ENCODE measurements at regions not wholly inside any gene's neighbourhood (a gene's known extent, or its start where the extent isn't known, plus 50 kb on each side); places are given as distances from the start of the nearest gene placed in this dataset.

DNA sequence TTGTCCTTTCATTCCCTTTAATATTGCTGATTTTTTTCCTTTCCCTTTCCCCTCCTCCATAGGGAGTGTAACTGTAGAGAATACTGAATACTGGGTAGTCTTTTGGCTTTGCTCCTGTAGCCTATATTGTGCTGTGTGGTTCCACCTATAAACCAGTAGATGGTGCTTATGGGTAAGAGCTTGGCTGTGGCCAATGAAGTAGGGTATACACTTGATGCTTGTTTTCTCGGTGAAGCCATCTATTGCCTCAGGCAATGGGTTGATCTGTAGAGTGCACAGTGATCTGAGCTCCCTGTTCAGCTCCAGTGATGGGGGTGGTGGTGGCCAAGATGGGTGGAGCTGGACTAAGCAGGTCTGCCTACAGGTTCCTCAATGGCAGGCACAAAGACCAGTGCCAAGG, 203.3 kb upstream of the IMPG1 start:
- ATAC-seq (ENCODE audit: low read depth) (no peak), DNase-seq (ENCODE audit: low spot score) (no peak)
- Histone ChIP-seq H3K4me3 (ENCODE audit: severe bottlenecking) (no peak overlapping the region), H3K36me3 (ENCODE audit: low read depth) (no peaks in the 10 kb centered on the region), H3K27me3 (ENCODE audit: insufficient read depth, poor library complexity, severe bottlenecking) (no peaks in the 10 kb centered on the region), H3K27ac (ENCODE audit: poor library complexity, severe bottlenecking) (no peak overlapping the region), H3K9me3 (ENCODE audit: severe bottlenecking) (no peaks in the 10 kb centered on the region), H3K4me1 (ENCODE audit: insufficient read depth, poor library complexity, severe bottlenecking) (no peaks in the 10 kb centered on the region)
- TF ChIP-seq, protein P1, sequence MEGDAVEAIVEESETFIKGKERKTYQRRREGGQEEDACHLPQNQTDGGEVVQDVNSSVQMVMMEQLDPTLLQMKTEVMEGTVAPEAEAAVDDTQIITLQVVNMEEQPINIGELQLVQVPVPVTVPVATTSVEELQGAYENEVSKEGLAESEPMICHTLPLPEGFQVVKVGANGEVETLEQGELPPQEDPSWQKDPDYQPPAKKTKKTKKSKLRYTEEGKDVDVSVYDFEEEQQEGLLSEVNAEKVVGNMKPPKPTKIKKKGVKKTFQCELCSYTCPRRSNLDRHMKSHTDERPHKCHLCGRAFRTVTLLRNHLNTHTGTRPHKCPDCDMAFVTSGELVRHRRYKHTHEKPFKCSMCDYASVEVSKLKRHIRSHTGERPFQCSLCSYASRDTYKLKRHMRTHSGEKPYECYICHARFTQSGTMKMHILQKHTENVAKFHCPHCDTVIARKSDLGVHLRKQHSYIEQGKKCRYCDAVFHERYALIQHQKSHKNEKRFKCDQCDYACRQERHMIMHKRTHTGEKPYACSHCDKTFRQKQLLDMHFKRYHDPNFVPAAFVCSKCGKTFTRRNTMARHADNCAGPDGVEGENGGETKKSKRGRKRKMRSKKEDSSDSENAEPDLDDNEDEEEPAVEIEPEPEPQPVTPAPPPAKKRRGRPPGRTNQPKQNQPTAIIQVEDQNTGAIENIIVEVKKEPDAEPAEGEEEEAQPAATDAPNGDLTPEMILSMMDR (IDR thresholded peaks at IDR 0.05; ENCODE audit: poor library complexity, severe bottlenecking), result no peak

DNA sequence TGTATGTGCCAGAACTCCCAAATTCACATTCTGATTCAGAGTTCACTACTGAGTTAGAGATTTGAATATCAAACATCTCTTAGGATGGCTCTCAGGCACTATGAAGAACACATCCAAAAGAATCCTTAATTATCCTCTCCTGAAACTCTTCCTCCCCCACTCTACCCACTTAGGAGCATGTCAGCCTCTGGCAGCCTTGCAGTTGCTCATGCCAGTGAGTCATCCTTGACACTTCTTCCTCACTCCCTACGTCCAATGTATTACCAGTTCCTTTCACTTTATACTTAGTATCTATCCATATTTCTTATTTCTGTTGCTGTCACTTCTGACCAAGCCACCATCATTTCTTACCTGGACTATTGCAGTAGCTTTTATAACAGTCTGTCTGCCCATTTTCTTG, 192.0 kb upstream of the IMPG1 start:
- TF ChIP-seq, protein P1 (IDR thresholded peaks at IDR 0.05; ENCODE audit: poor library complexity, severe bottlenecking), result no peak
- H3K9me3 ChIP-seq (ENCODE audit: severe bottlenecking), result no peaks in the 10 kb centered on the region
- no peaks in the 10 kb centered on the region for H3K4me1 ChIP-seq (ENCODE audit: insufficient read depth, poor library complexity, severe bottlenecking)
- no peaks in the 10 kb centered on the region for H3K27me3 ChIP-seq (ENCODE audit: insufficient read depth, poor library complexity, severe bottlenecking)
- no peak overlapping the region for H3K27ac ChIP-seq (ENCODE audit: poor library complexity, severe bottlenecking)
- no peak overlapping the region for H3K4me3 ChIP-seq (ENCODE audit: severe bottlenecking)
- no peaks in the 10 kb centered on the region for H3K36me3 ChIP-seq (ENCODE audit: low read depth)
- ATAC-seq (ENCODE audit: low read depth), result no peak
- DNase-seq (ENCODE audit: low spot score), result no peak

DNA sequence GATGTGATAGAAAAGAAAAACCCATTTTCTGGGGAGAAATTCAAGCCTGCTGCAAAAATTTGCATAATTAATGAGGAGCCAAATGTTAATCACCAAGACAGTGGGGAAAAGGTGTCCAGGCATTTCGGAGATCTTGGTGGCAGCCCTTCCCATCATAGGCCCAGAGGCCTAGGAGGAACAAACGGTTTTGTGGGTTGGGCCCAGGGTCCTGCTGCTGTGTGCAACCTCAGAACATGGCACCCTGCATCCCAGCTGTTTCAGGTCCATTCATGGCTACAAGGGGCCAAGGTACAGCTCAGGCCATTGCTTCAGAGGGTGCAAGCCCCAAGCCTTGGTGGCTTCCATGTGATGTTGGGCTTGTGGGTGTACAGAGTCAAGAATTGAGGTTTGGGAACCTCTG, 189.8 kb upstream of the IMPG1 start:
- H3K4me1 ChIP-seq (ENCODE audit: insufficient read depth, poor library complexity, severe bottlenecking), result no peaks in the 10 kb centered on the region
- DNase-seq (ENCODE audit: low spot score) (no peak), ATAC-seq (ENCODE audit: low read depth) (no peak)
- no peaks in the 10 kb centered on the region for H3K27me3 ChIP-seq (ENCODE audit: insufficient read depth, poor library complexity, severe bottlenecking)
- no peaks in the 10 kb centered on the region for H3K9me3 ChIP-seq (ENCODE audit: severe bottlenecking)
- H3K27ac ChIP-seq (ENCODE audit: poor library complexity, severe bottlenecking), result no peak overlapping the region
- TF ChIP-seq, protein P1 (IDR thresholded peaks at IDR 0.05; ENCODE audit: poor library complexity, severe bottlenecking), result no peak
- H3K4me3 ChIP-seq (ENCODE audit: severe bottlenecking), result no peak overlapping the region
- H3K36me3 ChIP-seq (ENCODE audit: low read depth), result no peaks in the 10 kb centered on the region

DNA sequence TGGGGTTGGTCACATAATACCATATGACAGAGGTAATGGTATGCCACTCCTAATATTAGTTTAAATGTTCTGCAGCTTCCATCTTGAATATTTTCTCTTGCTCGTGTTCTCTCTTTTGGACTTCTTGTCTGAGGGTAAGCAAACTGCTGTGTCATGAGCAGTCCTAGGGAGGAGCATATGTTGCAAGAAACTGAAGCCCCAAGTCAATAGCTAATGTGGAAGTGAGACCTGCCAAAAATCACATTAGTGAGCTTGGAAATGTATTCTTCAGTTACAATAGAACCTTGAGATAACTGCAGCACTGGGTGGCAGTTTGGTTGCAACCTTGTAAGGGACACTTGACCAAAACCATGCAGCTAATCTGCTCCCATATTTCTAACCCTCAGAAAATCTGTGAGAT, 178.2 kb upstream of the IMPG1 start:
- no peaks in the 10 kb centered on the region for H3K9me3 ChIP-seq (ENCODE audit: severe bottlenecking)
- H3K27me3 ChIP-seq (ENCODE audit: insufficient read depth, poor library complexity, severe bottlenecking), result peaks cover 10% of the 10 kb centered on the region
- DNase-seq (ENCODE audit: low spot score) (no peak), ATAC-seq (ENCODE audit: low read depth) (no peak)
- H3K36me3 ChIP-seq (ENCODE audit: low read depth), result no peaks in the 10 kb centered on the region
- no peaks in the 10 kb centered on the region for H3K4me1 ChIP-seq (ENCODE audit: insufficient read depth, poor library complexity, severe bottlenecking)
- H3K27ac ChIP-seq (ENCODE audit: poor library complexity, severe bottlenecking), result no peak overlapping the region
- H3K4me3 ChIP-seq (ENCODE audit: severe bottlenecking), result no peak overlapping the region
- TF ChIP-seq, protein P1 (IDR thresholded peaks at IDR 0.05; ENCODE audit: poor library complexity, severe bottlenecking), result no peak

DNA sequence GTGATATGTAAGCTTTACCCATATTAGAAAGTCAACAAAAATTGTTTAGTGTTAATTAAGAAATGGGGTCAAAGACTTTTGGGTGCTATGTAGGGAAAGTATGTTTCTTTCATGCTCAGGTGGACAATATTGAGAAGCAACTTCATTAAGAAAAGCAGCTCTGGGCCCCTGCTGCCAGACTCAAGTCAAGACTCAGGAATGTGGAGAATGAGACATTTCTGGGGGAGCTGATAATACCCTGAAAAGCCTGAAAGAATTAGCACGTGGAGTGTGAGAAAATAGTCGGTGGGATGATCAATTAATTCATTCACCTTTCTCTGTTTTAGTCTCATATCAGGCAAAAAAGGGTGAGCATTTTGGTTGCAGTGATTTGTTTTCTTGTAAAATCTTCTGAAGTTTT, 175.1 kb upstream of the IMPG1 start:
- DNase-seq (ENCODE audit: low spot score) (no peak), ATAC-seq (ENCODE audit: low read depth) (no peak)
- no peaks in the 10 kb centered on the region for H3K4me1 ChIP-seq (ENCODE audit: insufficient read depth, poor library complexity, severe bottlenecking)
- TF ChIP-seq, protein P1 (IDR thresholded peaks at IDR 0.05; ENCODE audit: poor library complexity, severe bottlenecking), result no peak
- H3K4me3 ChIP-seq (ENCODE audit: severe bottlenecking), result no peak overlapping the region
- H3K9me3 ChIP-seq (ENCODE audit: severe bottlenecking), result no peaks in the 10 kb centered on the region
- H3K27me3 ChIP-seq (ENCODE audit: insufficient read depth, poor library complexity, severe bottlenecking), result peaks cover 10% of the 10 kb centered on the region
- no peaks in the 10 kb centered on the region for H3K36me3 ChIP-seq (ENCODE audit: low read depth)
- H3K27ac ChIP-seq (ENCODE audit: poor library complexity, severe bottlenecking), result no peak overlapping the region
